NK-92 treated with Interleukin-12 subunit alpha and Interleukin-12 subunit beta, amount 100 ng/mL, for 24 hours (cell line): ENCODE measurements at regions not wholly inside any gene's neighbourhood (a gene's known extent, or its start where the extent isn't known, plus 50 kb on each side); places are given as distances from the start of the nearest gene placed in this dataset.
"Not testable (repeated sequence)": the region's sequence is repeated elsewhere in the genome, so short reads cannot be mapped to it uniquely, and the experiment has no call there.

Experiments used
- DNase-seq: peaks from one replicate; lab custom pipeline; 2025; lab: John Stamatoyannopoulos, UW

GRCh38 chr9:21597284-21597683, 115.2 kb upstream of the IFNE start:
- DNase-seq, result no peak

DNA sequence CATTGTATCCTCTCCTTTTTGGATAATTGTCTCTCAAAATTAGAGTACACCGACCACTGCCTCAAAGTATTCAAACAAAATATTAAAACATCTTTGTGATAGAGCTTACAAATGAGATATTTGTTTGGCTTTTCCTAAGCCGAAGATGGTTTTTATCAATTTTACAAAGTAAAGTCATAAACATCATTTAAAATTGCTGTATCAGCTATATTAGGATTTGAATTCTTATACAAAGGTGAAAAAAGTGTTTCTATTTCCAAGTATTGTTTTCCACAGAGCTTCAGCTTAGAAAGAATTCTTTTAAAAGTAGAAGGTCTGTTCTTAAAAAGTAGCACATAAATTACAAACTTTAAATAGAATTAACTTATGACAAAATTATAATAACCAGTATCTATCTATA, 116.6 kb upstream of the IFNE start:
- DNase-seq, result no peak

- no peak for DNase-seq
Observed at GRCh38 chr9:21605489-21605931, 123.4 kb upstream of the IFNE start.

DNA sequence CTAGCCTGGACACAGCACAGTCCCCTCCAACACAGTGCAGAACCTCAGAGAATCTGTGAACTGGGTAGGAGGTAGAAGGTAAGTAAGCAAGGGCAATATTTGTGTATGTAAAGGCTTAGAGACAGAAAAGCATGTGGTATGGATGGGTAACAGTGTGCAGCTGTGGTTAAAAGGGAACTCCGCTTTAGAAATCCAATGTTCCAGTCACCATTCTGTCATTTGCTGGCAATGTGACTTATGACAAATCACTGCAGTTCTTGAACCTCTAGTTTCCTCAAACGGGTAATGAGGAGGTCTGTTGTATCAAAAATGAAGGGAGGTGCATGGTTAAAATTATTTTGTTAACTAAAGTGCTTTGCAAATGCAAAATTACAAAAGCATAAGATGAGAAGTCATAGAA, 125.5 kb upstream of the IFNE start:
- no peak for DNase-seq

- DNase-seq, result no peak
Observed at GRCh38 chr9:21608200-21608599, 126.1 kb upstream of the IFNE start.

DNA sequence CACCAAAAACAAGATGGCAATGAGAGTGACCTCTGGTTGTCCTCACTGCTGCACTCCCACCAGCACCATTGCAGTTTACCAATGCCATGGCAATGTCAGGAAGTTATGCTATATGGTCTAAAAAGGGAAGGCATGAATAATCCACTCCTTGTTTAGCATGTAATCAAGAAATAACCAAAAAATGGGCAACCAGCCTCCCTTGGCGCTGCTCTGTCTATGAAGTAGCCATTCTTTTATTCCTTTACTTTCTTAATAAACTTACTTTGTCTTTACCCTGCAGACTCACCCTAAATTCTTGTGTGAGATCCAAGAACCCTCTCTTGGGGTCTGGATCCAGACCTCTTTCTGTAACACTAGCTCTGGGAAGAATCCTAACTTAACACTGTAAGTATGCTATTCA, 127.4 kb upstream of the IFNE start:
- no peak for DNase-seq

GRCh38 chr9:21611891-21612290, 129.8 kb upstream of the IFNE start:
- DNase-seq, result peak; percentile 4

GRCh38 chr9:21615018-21615417, 132.9 kb upstream of the IFNE start:
- no peak for DNase-seq

GRCh38 chr9:21615446-21615845, 133.3 kb upstream of the IFNE start:
- no peak for DNase-seq

DNA sequence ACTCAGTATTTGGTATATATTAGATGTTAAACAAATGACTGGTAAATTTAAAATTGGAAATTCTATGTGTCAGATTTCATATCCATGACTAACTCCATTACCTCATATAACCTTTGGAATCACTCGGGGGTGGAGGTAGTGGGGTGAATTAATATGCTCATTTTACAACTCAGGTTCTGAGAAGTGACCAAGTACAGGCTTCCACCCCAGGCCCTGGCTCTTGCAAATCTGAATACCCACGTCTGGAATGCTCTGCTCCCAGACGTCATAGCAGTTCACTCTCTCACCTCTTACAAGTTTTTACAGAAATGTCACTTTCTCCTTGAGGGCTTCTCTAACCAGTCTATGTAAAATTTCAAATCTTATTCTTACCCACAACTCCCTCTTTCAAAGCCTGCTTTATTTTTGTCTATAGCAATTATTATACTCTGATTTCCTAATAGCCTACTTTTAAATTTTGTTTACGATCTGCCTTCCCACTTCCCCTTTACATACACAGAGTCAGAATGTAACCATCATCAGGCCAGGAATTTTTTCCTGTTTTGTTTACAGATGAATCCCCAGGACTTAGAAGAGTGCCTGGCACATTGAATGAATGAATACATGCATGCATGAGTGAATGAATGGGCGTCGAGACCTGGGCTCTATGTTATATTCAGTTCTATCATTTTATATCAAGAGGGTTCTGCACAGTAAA, 134.1 kb upstream of the IFNE start:
- no peak for DNase-seq

DNA sequence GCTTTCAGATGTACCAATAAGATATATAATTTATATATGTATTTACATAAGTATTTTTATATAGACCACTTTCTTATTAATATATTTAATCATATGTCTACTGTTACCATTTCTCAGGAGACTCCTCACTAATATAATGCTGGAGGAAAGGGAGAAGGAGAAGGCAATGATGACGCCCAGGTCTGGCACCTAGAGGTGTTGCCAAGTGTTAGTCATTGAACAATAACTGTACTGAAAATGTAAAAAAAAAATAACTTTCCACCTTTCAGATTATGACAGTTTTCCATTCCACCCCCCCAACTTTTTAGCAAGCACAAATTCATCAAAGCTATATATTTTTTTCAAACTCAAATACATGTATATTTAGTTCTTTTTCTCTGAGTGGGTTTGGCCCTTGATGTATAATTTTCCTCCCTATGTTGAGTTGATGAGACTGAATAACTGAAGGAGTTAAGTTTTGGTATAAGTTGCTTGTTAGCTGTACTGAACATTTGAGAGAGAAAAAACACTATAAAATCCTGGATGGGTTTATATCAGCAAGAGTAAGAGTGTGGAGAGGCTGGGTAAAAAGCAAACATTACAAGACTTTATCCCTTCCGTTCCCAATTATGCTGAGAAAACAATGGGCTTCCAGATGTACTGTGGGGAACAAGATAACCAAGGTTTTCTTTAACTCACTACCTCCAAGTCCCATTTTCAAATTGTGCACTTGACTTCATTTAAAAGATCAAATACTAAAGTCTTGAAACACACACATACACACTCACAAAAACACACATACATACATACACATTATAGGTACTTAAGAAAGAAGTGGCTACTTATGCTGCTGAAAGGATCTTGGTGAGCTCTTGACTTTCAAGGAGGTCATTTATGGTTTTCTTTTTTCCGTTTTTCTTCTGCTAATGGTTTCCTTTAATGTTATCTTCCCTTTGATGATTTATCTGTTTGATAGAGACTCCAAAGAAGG, 142.8 kb upstream of the IFNE start:
- no peak for DNase-seq

DNA sequence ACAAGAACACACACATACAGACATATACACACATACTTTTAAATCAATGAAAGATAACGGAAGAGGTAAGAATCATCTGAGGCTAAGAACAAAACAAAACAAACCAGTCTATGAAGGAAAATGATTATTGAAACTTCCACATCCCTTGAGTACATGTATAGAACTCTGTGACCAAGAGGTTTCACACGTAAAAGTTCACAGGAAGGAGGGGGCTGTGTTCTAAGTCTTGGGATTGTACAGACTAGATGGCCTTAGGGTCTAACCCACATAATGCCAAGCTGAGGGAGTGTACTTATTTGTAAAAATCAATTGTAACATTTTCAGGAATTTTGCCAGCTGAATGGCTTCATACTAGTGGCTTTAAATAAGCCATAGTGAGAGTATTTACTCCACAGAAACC, 144.4 kb upstream of the IFNE start:
- DNase-seq, result no peak

- not testable (repeated sequence) for DNase-seq
Observed at GRCh38 chr9:21628954-21629353, 146.8 kb upstream of the IFNE start.

DNA sequence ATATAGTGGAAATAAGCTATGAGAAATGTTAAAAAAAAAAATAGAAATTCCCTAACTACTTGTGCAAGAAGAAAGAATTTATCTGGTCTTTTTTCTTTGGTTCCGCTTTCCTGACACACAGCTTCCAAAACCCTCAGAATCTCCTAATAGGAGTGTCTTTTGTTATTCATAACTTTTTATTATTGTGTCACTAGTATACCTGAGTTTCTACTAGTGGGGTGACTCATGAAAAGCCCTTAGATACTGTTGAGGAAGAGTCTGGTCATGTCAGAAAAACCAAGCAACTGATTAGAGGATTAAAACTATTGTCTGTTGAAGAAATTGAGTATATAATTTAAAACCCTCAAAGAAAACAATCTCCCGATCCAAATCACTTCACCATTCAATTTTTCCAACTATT, 152.8 kb upstream of the IFNE start:
- no peak for DNase-seq

DNA sequence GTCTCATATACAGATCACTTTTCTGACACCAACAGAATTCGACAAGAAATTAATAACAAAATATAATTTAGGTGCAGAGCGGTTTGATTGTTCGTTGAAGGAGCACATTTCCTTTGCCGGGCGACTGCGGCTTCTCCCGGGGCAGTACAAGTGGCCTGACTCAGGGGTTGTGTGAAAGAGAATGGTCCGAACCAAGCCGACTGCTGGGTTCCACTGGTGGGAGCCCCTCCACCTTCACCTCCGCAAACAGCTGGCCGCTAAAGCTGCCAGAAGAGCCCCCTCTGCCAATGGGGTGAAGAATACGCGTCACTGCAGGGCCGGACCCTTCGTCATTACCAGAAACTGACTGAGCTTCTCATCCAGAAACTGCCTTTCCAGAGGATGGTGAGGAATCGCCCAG, 156.0 kb upstream of the IFNE start:
- no peak for DNase-seq

- no peak for DNase-seq
Observed at GRCh38 chr9:21653091-21653490, 149.3 kb upstream of the MTAP start.

DNA sequence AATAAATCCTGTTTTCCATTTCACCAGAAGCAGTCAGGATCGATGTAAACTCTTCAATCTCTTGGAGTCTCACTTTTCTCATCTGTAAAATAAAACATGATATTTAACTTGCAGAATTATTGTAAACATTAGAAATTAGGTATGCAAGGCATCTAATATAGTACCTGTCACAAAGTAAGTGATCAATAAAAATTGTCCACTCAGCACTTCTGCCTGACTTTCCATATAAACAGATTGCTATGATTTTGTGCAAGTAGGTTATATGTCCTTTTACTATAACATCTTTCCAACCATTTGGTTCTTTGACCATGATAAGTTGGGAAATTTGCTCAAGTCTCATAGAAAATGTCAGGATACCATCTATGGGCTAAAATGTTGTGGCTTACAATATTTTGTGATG, 148.8 kb upstream of the MTAP start:
- no peak for DNase-seq

DNA sequence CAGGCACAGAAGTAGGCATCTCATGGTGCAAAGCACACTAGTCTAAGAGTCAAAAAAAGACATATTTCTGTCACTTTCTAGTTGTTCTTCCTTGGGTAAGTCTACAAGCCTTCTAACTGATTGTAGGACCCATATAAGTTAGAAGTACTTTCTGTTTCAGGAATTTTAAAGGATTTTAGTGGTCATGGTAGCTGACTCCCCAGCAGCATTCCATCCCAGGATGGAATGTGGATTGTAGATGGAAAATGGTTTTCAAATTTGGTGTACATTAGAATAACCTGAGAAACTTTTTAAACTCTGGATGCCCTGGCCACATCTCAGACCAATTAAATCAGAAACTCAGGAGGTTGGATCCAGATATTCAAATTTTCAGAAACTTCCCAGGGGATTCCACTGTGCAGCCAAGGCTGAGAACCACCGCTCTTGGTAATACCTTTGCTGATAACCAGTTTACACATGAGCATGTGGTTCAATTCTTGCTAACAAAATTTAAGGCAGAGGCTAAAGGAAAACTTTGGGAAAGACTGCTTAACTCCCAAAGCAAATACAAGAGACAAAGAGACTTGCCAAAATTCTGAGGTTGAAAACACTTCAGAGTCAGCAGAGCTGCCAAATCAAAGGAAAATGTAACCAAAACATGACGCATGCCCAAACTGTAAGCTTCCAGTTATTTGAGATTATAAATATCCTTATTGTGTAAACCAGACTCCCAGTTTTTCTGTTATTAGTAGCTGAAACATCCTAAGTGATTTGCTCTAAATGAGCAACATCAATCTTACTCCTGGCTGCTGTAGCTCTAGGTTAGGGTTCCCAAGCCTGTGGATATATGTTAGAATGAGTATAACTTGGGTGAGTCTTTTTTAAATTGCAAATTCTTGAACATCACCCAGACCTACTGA, 145.4 kb upstream of the MTAP start:
- DNase-seq, result no peak

DNA sequence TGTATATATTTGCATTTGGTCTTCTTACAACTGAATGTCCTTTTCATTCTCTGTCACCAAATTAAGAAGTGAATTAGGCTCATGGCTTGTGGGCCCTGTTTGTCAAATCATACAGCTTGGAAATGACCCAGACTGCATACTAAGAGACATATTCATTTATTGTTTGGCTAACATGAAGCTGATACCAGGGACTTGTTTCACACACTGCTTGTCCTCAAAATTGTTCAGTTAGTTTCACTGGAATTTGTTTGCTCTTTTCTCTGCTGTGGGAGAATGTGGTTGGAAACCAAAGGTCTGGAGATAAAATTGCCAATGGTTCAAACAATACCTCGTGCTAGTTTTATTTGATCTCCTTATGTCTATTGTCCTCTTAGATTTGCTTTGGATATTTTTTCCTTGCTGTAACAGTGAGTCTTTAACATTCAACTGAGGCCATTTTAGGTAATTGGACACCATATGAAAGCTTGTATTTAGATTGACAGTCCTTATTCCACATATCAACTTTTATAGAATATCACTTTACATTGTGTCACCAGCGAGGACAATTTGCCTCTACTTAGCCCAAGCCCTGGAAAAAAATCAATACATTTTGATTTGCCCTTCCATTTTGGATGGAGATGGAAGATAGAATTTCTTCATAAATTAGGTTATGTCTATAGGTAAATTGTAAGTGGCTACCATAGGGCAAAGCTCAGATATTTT, 144.3 kb upstream of the MTAP start:
- no peak for DNase-seq

GRCh38 chr9:21660976-21661375, 141.5 kb upstream of the MTAP start:
- no peak for DNase-seq

- no peak for DNase-seq
Observed at GRCh38 chr9:21661626-21662025, 140.8 kb upstream of the MTAP start.

DNA sequence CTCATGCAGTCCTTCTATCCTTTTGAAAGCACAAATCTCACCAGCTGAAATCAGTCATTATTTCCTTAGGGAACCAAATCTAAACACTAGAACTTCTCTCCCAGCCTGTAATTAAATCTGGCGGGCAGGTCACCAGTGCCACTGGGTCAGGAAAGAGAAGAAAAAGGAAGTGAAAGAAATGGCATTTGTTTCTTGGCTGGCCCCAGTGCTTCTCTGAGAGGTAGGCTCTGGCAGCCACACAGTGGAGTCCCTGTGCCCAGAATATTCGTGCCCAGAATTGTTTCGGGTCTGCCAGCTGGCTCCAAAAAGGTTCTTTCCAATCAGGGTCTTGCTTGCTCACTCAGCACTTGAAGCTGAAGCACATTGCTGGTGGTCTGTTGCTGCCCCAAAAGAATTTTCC, 133.9 kb upstream of the MTAP start:
- no peak for DNase-seq
